ENCODE measurements at regions not wholly inside any gene's neighbourhood (a gene's known extent, or its start where the extent isn't known, plus 50 kb on each side); places are given as distances from the start of the nearest gene placed in this dataset.
"Not testable (repeated sequence)": the region's sequence is repeated elsewhere in the genome, so short reads cannot be mapped to it uniquely, and the experiment has no call there.

GRCh38 chr9:87160148-87161102 is 213.1 kb upstream of the GAS1 start:
- no peak for DNase-seq

- no peak for DNase-seq
These were observed 219.9 kb upstream of the GAS1 start for GRCh38 chr9:87167161-87167560.

GRCh38 chr9:87167582-87167981 is 220.3 kb upstream of the GAS1 start:
- no peak for DNase-seq

GRCh38 chr9:87178302-87178701 is 231.0 kb upstream of the GAS1 start:
- DNase-seq = no peak

GRCh38 chr9:87179553-87180340 is 232.4 kb upstream of the GAS1 start:
- DNase-seq = no peak

- DNase-seq = no peak
These were observed 233.1 kb upstream of the GAS1 start for GRCh38 chr9:87180361-87180760.

GRCh38 chr9:87180841-87181240 is 233.5 kb upstream of the GAS1 start:
- no peak for DNase-seq

GRCh38 chr9:87181670-87182069 is 234.4 kb upstream of the GAS1 start:
- DNase-seq = no peak

- no peak for DNase-seq
These were observed 237.8 kb upstream of the GAS1 start for GRCh38 chr9:87184956-87185642.

- DNase-seq = no peak
These were observed 240.3 kb upstream of the GAS1 start for GRCh38 chr9:87187656-87188055.

- no peak for DNase-seq
These were observed 241.7 kb upstream of the GAS1 start for GRCh38 chr9:87189006-87189405.

GRCh38 chr9:87193151-87193550 is 245.8 kb upstream of the GAS1 start:
- no peak for DNase-seq

GRCh38 chr9:87193925-87194868 is 246.9 kb upstream of the GAS1 start:
- DNase-seq = no peak

GRCh38 chr9:87195306-87195705 is 248.0 kb upstream of the GAS1 start:
- no peak for DNase-seq

- no peak for DNase-seq
These were observed 250.2 kb upstream of the GAS1 start for GRCh38 chr9:87197349-87198130.

GRCh38 chr9:87198716-87199115 is 251.4 kb upstream of the GAS1 start:
- no peak for DNase-seq

GRCh38 chr9:87199278-87199677 is 252.0 kb upstream of the GAS1 start:
- no peak for DNase-seq

- no peak for DNase-seq
These were observed 252.5 kb upstream of the GAS1 start for GRCh38 chr9:87199782-87200181.

- DNase-seq = no peak
These were observed 254.0 kb upstream of the GAS1 start for GRCh38 chr9:87201351-87201751.

- DNase-seq = no peak
These were observed 258.9 kb upstream of the GAS1 start for GRCh38 chr9:87206064-87206661.

- DNase-seq = not testable (repeated sequence)
These were observed 263.4 kb upstream of the GAS1 start for GRCh38 chr9:87210658-87211057.

Measured in NCI-H748 treated with DMSO at 0.1 percent for 48 hours (cell line).